ENCODE measurements at regions not wholly inside any gene's neighbourhood (a gene's known extent, or its start where the extent isn't known, plus 50 kb on each side); places are given as distances from the start of the nearest gene placed in this dataset.
"Not testable (repeated sequence)": the region's sequence is repeated elsewhere in the genome, so short reads cannot be mapped to it uniquely, and the experiment has no call there.

DNA sequence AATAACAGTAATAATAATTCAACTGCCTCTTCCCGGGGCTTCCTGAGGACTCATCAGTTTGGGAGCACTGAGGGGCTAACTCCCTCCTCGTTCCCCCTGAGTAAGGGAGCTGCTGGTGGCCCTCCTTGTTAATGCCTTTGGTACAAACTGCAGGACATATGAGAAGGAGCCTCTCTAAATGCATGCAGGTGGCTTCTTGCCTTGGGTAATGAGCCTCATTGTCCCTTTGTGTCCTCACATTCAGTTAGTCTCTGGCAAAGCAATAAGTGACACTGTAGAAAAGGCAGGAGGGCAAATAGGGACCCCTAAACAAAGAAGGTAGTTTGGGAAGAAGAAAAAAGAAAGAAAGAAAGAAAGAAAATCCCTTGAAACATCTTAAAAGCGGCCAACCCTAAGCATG is 95.4 kb upstream of the ERCC6L2 start:
- no peak for DNase-seq

GRCh38 chr9:95779597-95779996 is 95.9 kb upstream of the ERCC6L2 start:
- FAIRE-seq; H3K9ac ChIP-seq (ENCODE audit: low read length in 3 of 3); H3K27me3 ChIP-seq (ENCODE audit: control insufficient read depth, insufficient read depth, low read length); DNase-seq; H3K4me1 ChIP-seq (ENCODE audit: control insufficient read depth in 2 of 3, insufficient read depth in 2 of 3, low read depth in 1 of 3, low read length in 3 of 3); H3K4me3 ChIP-seq (ENCODE audit: low read length in 3 of 3); H3K36me3 ChIP-seq (ENCODE audit: control insufficient read depth in 2 of 3, insufficient read depth in 3 of 3, low read length in 3 of 3); H3K9me3 ChIP-seq (ENCODE audit: control insufficient read depth in 2 of 3, insufficient read depth in 1 of 3, low read length in 3 of 3); intact Hi-C loops (cut with DNase I); H3K27ac ChIP-seq (ENCODE audit: low read depth in 2 of 2, low read length in 2 of 2): not testable (repeated sequence)

More for the DNA sequence above, 95.4 kb upstream of the ERCC6L2 start:
- Histone ChIP-seq H3K27ac (ENCODE audit: low read depth in 2 of 2, low read length in 2 of 2) (no peak overlapping the region), H3K9ac (ENCODE audit: low read length in 3 of 3) (no peak overlapping the region), H3K9me3 (ENCODE audit: control insufficient read depth in 2 of 3, insufficient read depth in 1 of 3, low read length in 3 of 3) (no peaks in the 10 kb centered on the region), H3K4me1 (ENCODE audit: control insufficient read depth in 2 of 3, insufficient read depth in 2 of 3, low read depth in 1 of 3, low read length in 3 of 3) (no peaks in the 10 kb centered on the region), H3K27me3 (ENCODE audit: control insufficient read depth, insufficient read depth, low read length) (no peaks in the 10 kb centered on the region), H3K36me3 (ENCODE audit: control insufficient read depth in 2 of 3, insufficient read depth in 3 of 3, low read length in 3 of 3) (no peaks in the 10 kb centered on the region), H3K4me3 (ENCODE audit: low read length in 3 of 3) (no peak overlapping the region)
- intact Hi-C loops (cut with DNase I) = no loop called here
- no peak for TF ChIP-seq CTCF (IDR thresholded peaks at IDR 0.05; ENCODE audit: borderline replicate concordance, extremely low read depth, insufficient read depth)
- FAIRE-seq = no peak

DNA sequence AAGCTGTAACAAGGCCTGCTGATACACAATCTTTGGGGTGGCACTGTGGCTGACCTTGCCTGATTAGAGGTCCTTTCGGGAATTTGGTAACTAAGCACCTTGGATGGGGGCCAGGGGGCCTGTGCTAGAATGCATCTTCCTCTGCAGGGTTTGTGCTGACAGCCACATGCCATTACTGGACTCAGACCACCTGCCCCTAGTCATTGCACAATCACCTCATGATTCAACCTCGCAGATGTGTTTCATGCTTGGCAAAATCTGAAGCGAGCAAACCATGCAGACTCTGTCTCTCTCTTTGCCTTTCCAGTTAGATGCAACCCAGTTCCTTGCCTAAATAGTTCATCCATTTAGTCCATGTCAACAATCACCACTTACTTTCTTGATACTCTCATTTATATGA is 96.5 kb upstream of the ERCC6L2 start:
- Histone ChIP-seq H3K27ac (ENCODE audit: low read depth in 2 of 2, low read length in 2 of 2) (no peak overlapping the region), H3K4me3 (ENCODE audit: low read length in 3 of 3) (no peak overlapping the region), H3K27me3 (ENCODE audit: control insufficient read depth, insufficient read depth, low read length) (no peaks in the 10 kb centered on the region), H3K9me3 (ENCODE audit: control insufficient read depth in 2 of 3, insufficient read depth in 1 of 3, low read length in 3 of 3) (no peaks in the 10 kb centered on the region), H3K9ac (ENCODE audit: low read length in 3 of 3) (no peak overlapping the region), H3K36me3 (ENCODE audit: control insufficient read depth in 2 of 3, insufficient read depth in 3 of 3, low read length in 3 of 3) (no peaks in the 10 kb centered on the region), H3K4me1 (ENCODE audit: control insufficient read depth in 2 of 3, insufficient read depth in 2 of 3, low read depth in 1 of 3, low read length in 3 of 3) (no peaks in the 10 kb centered on the region)
- TF ChIP-seq CTCF (IDR thresholded peaks at IDR 0.05; ENCODE audit: borderline replicate concordance, extremely low read depth, insufficient read depth) = no peak
- FAIRE-seq (no peak), DNase-seq (peak in 1 of 5 donors; percentile 77)
- intact Hi-C loops (cut with DNase I) = no loop called here

DNA sequence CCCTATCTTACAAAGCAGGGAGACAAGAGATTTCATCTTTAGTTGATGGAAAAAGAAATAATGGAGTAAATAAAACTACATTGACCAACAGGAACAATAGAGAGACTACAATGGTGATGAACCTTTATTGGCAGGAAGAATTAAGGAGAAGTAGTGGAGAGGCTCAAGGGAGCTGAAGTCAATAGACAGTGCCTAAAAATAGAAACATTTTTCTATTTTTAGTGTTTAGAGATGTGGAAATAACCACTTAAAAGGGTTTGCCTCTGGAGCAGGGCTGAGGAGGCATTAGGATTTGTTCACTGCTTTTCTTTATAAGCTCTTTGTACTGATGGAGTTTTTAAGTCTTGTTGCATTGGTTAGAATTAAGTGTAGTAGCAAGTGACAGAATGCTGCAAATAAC is 98.4 kb upstream of the ERCC6L2 start:
- no peak for TF ChIP-seq CTCF (IDR thresholded peaks at IDR 0.05; ENCODE audit: borderline replicate concordance, extremely low read depth, insufficient read depth)
- H3K36me3 ChIP-seq (ENCODE audit: control insufficient read depth in 2 of 3, insufficient read depth in 3 of 3, low read length in 3 of 3) = no peaks in the 10 kb centered on the region
- no peaks in the 10 kb centered on the region for H3K9me3 ChIP-seq (ENCODE audit: control insufficient read depth in 2 of 3, insufficient read depth in 1 of 3, low read length in 3 of 3)
- no peak overlapping the region for H3K9ac ChIP-seq (ENCODE audit: low read length in 3 of 3)
- FAIRE-seq = no peak
- H3K27me3 ChIP-seq (ENCODE audit: control insufficient read depth, insufficient read depth, low read length) = no peaks in the 10 kb centered on the region
- peaks cover 0 to 5% (median 1%) of the 10 kb centered on the region in 3 donors for H3K4me1 ChIP-seq (ENCODE audit: control insufficient read depth in 2 of 3, insufficient read depth in 2 of 3, low read depth in 1 of 3, low read length in 3 of 3)
- no peak overlapping the region for H3K4me3 ChIP-seq (ENCODE audit: low read length in 3 of 3)
- no peak overlapping the region for H3K27ac ChIP-seq (ENCODE audit: low read depth in 2 of 2, low read length in 2 of 2)
- no peak for DNase-seq
- intact Hi-C loops (cut with DNase I) = no loop called here

All from kidney (tissue), 13 donors.